ENCODE measurements at regions not wholly inside any gene's neighbourhood (a gene's known extent, or its start where the extent isn't known, plus 50 kb on each side); places are given as distances from the start of the nearest gene placed in this dataset.

DNA sequence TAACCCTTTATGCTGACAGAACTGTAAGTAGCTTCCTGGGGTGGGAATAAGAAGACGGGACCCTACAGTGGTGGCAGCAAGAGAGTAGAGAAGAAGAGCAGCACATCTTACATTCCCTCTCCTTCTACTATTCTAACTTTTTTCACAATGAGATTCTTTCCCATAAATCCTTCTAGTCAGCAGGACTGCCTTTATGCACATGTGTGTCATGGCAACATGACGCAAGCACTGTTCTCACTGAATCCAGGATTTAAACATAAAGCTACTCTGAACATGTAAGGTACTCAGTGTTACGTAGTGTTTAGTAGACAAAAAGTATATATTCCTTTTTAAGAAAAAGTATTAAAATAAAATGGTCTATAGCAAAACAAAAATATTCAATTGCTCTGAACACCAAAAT, 309.7 kb upstream of the LYPLAL1 start:
- TF ChIP-seq POLR2A (IDR thresholded peaks at IDR 0.05; ENCODE audit: insufficient read depth in 1 of 2, low read depth in 2 of 2, low read length in 2 of 2): no peak
- no peak for TF ChIP-seq THAP11 (CRISPR knock-in tag; IDR thresholded peaks at IDR 0.05)
- TF ChIP-seq ZBTB38 (CRISPR knock-in tag; IDR thresholded peaks at IDR 0.05): no peak
- TF ChIP-seq ZNF124 (CRISPR knock-in tag; IDR thresholded peaks at IDR 0.05): no peak
- no peak for TF ChIP-seq GTF2F1 (IDR thresholded peaks at IDR 0.05; ENCODE audit: low read length)
- TF ChIP-seq, protein P1, sequence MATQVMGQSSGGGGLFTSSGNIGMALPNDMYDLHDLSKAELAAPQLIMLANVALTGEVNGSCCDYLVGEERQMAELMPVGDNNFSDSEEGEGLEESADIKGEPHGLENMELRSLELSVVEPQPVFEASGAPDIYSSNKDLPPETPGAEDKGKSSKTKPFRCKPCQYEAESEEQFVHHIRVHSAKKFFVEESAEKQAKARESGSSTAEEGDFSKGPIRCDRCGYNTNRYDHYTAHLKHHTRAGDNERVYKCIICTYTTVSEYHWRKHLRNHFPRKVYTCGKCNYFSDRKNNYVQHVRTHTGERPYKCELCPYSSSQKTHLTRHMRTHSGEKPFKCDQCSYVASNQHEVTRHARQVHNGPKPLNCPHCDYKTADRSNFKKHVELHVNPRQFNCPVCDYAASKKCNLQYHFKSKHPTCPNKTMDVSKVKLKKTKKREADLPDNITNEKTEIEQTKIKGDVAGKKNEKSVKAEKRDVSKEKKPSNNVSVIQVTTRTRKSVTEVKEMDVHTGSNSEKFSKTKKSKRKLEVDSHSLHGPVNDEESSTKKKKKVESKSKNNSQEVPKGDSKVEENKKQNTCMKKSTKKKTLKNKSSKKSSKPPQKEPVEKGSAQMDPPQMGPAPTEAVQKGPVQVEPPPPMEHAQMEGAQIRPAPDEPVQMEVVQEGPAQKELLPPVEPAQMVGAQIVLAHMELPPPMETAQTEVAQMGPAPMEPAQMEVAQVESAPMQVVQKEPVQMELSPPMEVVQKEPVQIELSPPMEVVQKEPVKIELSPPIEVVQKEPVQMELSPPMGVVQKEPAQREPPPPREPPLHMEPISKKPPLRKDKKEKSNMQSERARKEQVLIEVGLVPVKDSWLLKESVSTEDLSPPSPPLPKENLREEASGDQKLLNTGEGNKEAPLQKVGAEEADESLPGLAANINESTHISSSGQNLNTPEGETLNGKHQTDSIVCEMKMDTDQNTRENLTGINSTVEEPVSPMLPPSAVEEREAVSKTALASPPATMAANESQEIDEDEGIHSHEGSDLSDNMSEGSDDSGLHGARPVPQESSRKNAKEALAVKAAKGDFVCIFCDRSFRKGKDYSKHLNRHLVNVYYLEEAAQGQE (IDR thresholded peaks at IDR 0.05; ENCODE audit: borderline replicate concordance in 1 of 2, low read depth in 1 of 2, low read length in 2 of 2): no peak
- no peak for TF ChIP-seq MLLT10 (CRISPR knock-in tag; IDR thresholded peaks at IDR 0.05)
- TF ChIP-seq, protein P2, sequence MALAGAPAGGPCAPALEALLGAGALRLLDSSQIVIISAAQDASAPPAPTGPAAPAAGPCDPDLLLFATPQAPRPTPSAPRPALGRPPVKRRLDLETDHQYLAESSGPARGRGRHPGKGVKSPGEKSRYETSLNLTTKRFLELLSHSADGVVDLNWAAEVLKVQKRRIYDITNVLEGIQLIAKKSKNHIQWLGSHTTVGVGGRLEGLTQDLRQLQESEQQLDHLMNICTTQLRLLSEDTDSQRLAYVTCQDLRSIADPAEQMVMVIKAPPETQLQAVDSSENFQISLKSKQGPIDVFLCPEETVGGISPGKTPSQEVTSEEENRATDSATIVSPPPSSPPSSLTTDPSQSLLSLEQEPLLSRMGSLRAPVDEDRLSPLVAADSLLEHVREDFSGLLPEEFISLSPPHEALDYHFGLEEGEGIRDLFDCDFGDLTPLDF (CRISPR knock-in tag; IDR thresholded peaks at IDR 0.05): no peak
- TF ChIP-seq RAD21 (CRISPR knock-in tag; IDR thresholded peaks at IDR 0.05): no peak
- no peak for TF ChIP-seq REPIN1 (CRISPR knock-in tag; IDR thresholded peaks at IDR 0.05; ENCODE audit: borderline replicate concordance, low read depth)

Measured in HepG2 (cell line).